ENCODE measurements at regions not wholly inside any gene's neighbourhood (a gene's known extent, or its start where the extent isn't known, plus 50 kb on each side); places are given as distances from the start of the nearest gene placed in this dataset.

DNA sequence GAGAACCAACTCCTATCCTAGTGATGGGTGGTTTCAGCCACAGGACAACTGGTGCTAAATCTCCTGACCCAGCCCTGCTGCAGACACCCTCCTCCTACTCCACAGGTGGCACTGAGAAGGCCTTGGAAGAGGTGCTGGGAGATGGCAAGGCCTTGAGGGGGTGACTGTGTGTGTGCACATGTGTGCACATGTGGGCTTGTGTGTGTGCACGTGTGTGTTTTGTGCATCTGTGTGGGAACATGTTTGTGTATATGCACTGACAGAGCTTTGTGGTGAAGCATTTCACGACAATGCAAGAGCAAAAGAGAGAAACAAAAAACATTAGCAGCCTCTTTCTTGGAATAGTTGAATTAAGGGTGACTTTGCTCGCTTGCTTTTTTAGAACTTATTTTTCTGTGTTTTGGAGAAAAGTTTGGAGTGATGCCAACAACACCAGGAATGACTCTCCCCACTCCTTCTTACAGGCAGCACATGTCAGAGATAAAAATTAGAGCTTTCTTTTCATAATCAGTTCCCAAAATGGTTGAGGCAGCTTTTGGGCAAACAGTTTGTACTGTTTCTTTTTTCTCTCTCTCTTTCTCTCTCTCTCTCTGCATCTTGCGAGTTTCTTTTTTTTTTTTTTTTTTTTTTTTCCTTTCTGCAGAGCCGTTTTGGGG lies 69.5 kb downstream of the SEC61G start:
- no peaks in the 10 kb centered on the region for H3K9me3 ChIP-seq
- DNase-seq = no peak
- intact Hi-C loops (cut with DNase I; ENCODE audit: low total_unique reads) = no loop called here
- peak overlapping the region in 1 of 2 donors; percentile 21 for H3K4me3 ChIP-seq
- H3K27me3 ChIP-seq = no peaks in the 10 kb centered on the region
- H3K36me3 ChIP-seq = no peaks in the 10 kb centered on the region
- no peak overlapping the region for H3K27ac ChIP-seq
- H3K4me1 ChIP-seq = no peaks in the 10 kb centered on the region
- TF ChIP-seq, protein P1, sequence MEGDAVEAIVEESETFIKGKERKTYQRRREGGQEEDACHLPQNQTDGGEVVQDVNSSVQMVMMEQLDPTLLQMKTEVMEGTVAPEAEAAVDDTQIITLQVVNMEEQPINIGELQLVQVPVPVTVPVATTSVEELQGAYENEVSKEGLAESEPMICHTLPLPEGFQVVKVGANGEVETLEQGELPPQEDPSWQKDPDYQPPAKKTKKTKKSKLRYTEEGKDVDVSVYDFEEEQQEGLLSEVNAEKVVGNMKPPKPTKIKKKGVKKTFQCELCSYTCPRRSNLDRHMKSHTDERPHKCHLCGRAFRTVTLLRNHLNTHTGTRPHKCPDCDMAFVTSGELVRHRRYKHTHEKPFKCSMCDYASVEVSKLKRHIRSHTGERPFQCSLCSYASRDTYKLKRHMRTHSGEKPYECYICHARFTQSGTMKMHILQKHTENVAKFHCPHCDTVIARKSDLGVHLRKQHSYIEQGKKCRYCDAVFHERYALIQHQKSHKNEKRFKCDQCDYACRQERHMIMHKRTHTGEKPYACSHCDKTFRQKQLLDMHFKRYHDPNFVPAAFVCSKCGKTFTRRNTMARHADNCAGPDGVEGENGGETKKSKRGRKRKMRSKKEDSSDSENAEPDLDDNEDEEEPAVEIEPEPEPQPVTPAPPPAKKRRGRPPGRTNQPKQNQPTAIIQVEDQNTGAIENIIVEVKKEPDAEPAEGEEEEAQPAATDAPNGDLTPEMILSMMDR (IDR thresholded peaks at IDR 0.05) = no peak
- TF ChIP-seq POLR2A (IDR thresholded peaks at IDR 0.05) = no peak

DNA sequence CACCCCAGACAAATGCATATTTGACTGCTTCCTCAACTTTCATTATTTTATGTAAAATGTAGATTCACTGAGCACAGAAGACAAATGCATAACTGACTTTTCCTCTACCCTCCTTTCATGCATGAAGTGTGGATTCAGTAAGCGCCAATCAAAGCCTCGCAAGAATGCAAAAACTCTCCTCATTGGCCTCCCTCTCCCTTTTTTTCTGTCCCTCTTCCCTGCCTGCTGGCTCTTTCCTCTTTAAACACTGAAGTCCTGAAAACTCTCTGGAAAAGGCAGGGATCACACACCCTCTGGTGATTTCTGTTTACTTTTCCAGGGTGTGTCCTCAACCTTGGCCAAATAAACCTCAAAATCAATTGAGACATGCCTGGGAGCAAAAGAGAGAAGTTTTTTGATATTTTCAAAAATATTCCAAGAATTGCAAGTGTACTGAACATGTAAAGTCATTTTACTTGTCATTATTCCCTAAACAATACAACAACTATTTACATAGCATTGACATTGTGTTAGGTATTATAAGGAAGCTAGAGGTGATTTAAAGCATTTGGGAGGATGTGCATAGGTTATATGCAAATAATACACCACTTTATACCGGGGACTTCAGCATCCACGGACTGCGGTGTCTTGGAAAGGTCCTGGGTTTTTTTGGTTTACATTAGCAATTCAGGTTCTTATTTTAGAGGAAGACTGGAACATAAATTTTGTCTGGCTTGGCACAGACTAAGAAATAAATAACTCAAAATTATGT lies 71.4 kb downstream of the SEC61G start:
- intact Hi-C loops (cut with DNase I; ENCODE audit: low total_unique reads) = no loop called here
- Histone ChIP-seq H3K4me3 (no peak overlapping the region), H3K4me1 (no peaks in the 10 kb centered on the region), H3K27ac (no peak overlapping the region), H3K27me3 (no peaks in the 10 kb centered on the region), H3K9me3 (no peaks in the 10 kb centered on the region), H3K36me3 (no peaks in the 10 kb centered on the region)
- no peak for DNase-seq
- TF ChIP-seq, protein P1 (IDR thresholded peaks at IDR 0.05) = no peak
- no peak for TF ChIP-seq POLR2A (IDR thresholded peaks at IDR 0.05)

DNA sequence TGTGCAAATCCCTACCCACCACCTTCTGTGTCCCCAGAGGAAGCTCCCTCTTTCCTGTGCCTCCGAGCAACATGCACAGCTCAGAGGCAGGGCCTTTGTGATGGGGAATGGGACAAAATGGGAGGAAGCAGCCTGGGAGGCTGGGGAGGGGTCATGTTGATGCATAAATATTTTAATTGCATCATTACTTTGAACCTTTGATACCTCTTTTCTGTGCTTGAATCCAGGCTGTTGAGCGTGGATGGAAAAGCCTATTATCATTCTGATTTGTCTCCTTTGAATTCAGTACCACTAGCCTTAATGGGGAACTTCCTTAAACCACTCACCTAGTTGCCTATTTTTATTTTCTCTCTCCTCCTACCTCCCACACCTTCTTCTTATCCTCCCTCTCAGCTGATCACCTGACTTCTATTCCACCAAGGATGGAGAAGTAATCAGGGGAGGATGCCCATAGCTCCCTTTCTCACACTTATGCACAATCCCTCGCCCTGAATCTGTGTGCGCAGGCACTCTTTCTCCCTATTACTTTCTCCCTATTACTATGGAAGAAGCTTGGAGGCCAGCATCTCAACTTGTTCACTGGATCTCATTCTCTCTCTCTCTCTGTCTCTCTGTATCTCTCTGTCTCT lies 78.5 kb downstream of the SEC61G start:
- intact Hi-C loops (cut with DNase I; ENCODE audit: low total_unique reads) = no loop called here

DNA sequence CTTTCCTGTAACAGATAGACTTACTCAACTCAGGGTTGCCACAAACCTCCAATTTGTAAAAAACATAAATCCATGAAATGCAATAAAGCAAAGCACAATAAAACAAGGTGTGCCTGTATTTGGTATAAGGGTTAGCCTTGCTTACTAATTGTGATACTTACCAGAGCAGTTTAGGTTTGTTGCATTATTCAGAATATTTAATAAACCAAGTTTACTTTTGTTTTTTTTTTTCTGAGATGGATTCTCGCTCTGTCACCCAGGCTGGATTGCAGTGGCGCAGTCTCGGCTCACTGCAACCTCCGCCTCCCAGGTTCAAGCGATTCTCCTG lies 79.6 kb downstream of the SEC61G start:
- no peaks in the 10 kb centered on the region for H3K27me3 ChIP-seq
- H3K9me3 ChIP-seq = no peaks in the 10 kb centered on the region
- no peak for DNase-seq
- H3K4me1 ChIP-seq = no peaks in the 10 kb centered on the region
- H3K36me3 ChIP-seq = no peaks in the 10 kb centered on the region
- intact Hi-C loops (cut with DNase I; ENCODE audit: low total_unique reads) = no loop called here
- no peak for TF ChIP-seq POLR2A (IDR thresholded peaks at IDR 0.05)
- TF ChIP-seq, protein P1 (IDR thresholded peaks at IDR 0.05) = no peak
- no peak overlapping the region for H3K4me3 ChIP-seq
- no peak overlapping the region for H3K27ac ChIP-seq

More for the DNA sequence above, 78.5 kb downstream of the SEC61G start:
- Histone ChIP-seq H3K27ac (no peak overlapping the region), H3K4me1 (no peaks in the 10 kb centered on the region), H3K36me3 (no peaks in the 10 kb centered on the region), H3K9me3 (no peaks in the 10 kb centered on the region), H3K27me3 (no peaks in the 10 kb centered on the region), H3K4me3 (no peak overlapping the region)
- TF ChIP-seq, protein P1 (IDR thresholded peaks at IDR 0.05) = no peak
- no peak for TF ChIP-seq POLR2A (IDR thresholded peaks at IDR 0.05)
- no peak for DNase-seq
